Ectodermal cell (in vitro differentiated cells): ENCODE measurements at regions not wholly inside any gene's neighbourhood (a gene's known extent, or its start where the extent isn't known, plus 50 kb on each side); places are given as distances from the start of the nearest gene placed in this dataset.

Experiments
- H3K27ac ChIP-seq: 2 replicates; pipeline ENCODE4 v1.7.0; 2013; ENCODE audit warnings: mild to moderate bottlenecking, low read depth, low read length; ENCODE audit not compliant: insufficient read depth, poor library complexity, severe bottlenecking
- H3K27me3 ChIP-seq: 2 replicates; pipeline ENCODE4 v1.7.0; 2013; ENCODE audit warnings: mild to moderate bottlenecking, low read length; ENCODE audit not compliant: insufficient read depth, control insufficient read depth, poor library complexity, severe bottlenecking
- H3K36me3 ChIP-seq: one replicate; pipeline ENCODE4 v1.7.0; 2013; ENCODE audit warnings: low read length; ENCODE audit not compliant: control insufficient read depth, insufficient read depth
- H3K4me1 ChIP-seq: one replicate; pipeline ENCODE4 v1.7.0; 2013; ENCODE audit warnings: low read length; ENCODE audit not compliant: control insufficient read depth, insufficient read depth
- H3K4me3 ChIP-seq: 2 replicates; pipeline ENCODE4 v1.7.0; 2013; ENCODE audit warnings: low read depth, low read length, control low read depth; ENCODE audit not compliant: insufficient read depth
- H3K9me3 ChIP-seq: 2 replicates; pipeline ENCODE4 v1.7.0; 2013; ENCODE audit warnings: mild to moderate bottlenecking, low read length, moderate library complexity; ENCODE audit not compliant: control insufficient read depth
- WGBS, 2 experiments: methylation state at CpG; one replicate each; pipeline ENCODE4 v1.1.7; 2013; ENCODE audit warnings: missing lambda C conversion rate in 2 of 2; 5-methylcytosine and 5-hydroxymethylcytosine counted together

GRCh38 chr18:41561961-41562360 is 393.1 kb upstream of the PIK3C3 start:
- no peaks in the 10 kb centered on the region for H3K27me3 ChIP-seq
- no peaks in the 10 kb centered on the region for H3K4me1 ChIP-seq
- 94 to 97% methylated on average over 2 of the region's 2 CpGs for WGBS, 2 experiments
- no peak overlapping the region for H3K4me3 ChIP-seq
- no peak overlapping the region for H3K27ac ChIP-seq
- no peaks in the 10 kb centered on the region for H3K36me3 ChIP-seq
- H3K9me3 ChIP-seq: no peaks in the 10 kb centered on the region

GRCh38 chr18:41558715-41559114 is 396.3 kb upstream of the PIK3C3 start:
- H3K27me3 ChIP-seq: no peaks in the 10 kb centered on the region
- no peaks in the 10 kb centered on the region for H3K36me3 ChIP-seq
- no peaks in the 10 kb centered on the region for H3K4me1 ChIP-seq
- H3K9me3 ChIP-seq: no peaks in the 10 kb centered on the region
- no peak overlapping the region for H3K4me3 ChIP-seq
- no peak overlapping the region for H3K27ac ChIP-seq
- WGBS, 2 experiments: 71 to 86% methylated on average over 1 of the region's 1 CpG

GRCh38 chr18:41553716-41554115 is 401.3 kb upstream of the PIK3C3 start:
- Histone ChIP-seq H3K27ac (no peak overlapping the region), H3K27me3 (no peaks in the 10 kb centered on the region), H3K9me3 (no peaks in the 10 kb centered on the region), H3K4me3 (no peak overlapping the region), H3K4me1 (no peaks in the 10 kb centered on the region), H3K36me3 (no peaks in the 10 kb centered on the region)
- 90 to 94% methylated on average over 6 of the region's 6 CpGs for WGBS, 2 experiments

- no peaks in the 10 kb centered on the region for H3K36me3 ChIP-seq
- H3K4me3 ChIP-seq: no peak overlapping the region
- H3K27ac ChIP-seq: no peak overlapping the region
- H3K27me3 ChIP-seq: no peaks in the 10 kb centered on the region
- H3K4me1 ChIP-seq: no peaks in the 10 kb centered on the region
- WGBS, 2 experiments: 94 to 97% methylated on average over 7 to 9 of the region's 9 CpGs
- H3K9me3 ChIP-seq: no peaks in the 10 kb centered on the region
Observed at GRCh38 chr18:41548521-41549260, 406.3 kb upstream of the PIK3C3 start.

- H3K4me3 ChIP-seq: no peak overlapping the region
- no peaks in the 10 kb centered on the region for H3K4me1 ChIP-seq
- H3K36me3 ChIP-seq: no peaks in the 10 kb centered on the region
- H3K27me3 ChIP-seq: no peaks in the 10 kb centered on the region
- H3K27ac ChIP-seq: no peak overlapping the region
- H3K9me3 ChIP-seq: no peaks in the 10 kb centered on the region
- WGBS, 2 experiments: 100% methylated on average over 1 of the region's 2 CpGs; no CpG with 5 or more reads in 1 of the 2 experiments
Observed at GRCh38 chr18:41545091-41545888, 409.7 kb upstream of the PIK3C3 start.

GRCh38 chr18:41543815-41544214 is 411.2 kb upstream of the PIK3C3 start:
- Histone ChIP-seq H3K4me1 (no peaks in the 10 kb centered on the region), H3K27ac (no peak overlapping the region), H3K9me3 (no peaks in the 10 kb centered on the region), H3K36me3 (no peaks in the 10 kb centered on the region), H3K27me3 (no peaks in the 10 kb centered on the region), H3K4me3 (no peak overlapping the region)
- WGBS, 2 experiments: 89% methylated on average over 1 of the region's 1 CpG; no CpG with 5 or more reads in 1 of the 2 experiments

GRCh38 chr18:41540237-41540871 is 414.7 kb upstream of the PIK3C3 start:
- no peaks in the 10 kb centered on the region for H3K36me3 ChIP-seq
- H3K27ac ChIP-seq: no peak overlapping the region
- H3K27me3 ChIP-seq: no peaks in the 10 kb centered on the region
- no peaks in the 10 kb centered on the region for H3K9me3 ChIP-seq
- H3K4me1 ChIP-seq: no peaks in the 10 kb centered on the region
- no peak overlapping the region for H3K4me3 ChIP-seq
- WGBS, 2 experiments: 90 to 93% methylated on average over 3 of the region's 3 CpGs

GRCh38 chr18:41538751-41539150 is 416.3 kb upstream of the PIK3C3 start:
- H3K36me3 ChIP-seq: no peaks in the 10 kb centered on the region
- WGBS, 2 experiments: 93% methylated on average over 2 of the region's 2 CpGs
- no peaks in the 10 kb centered on the region for H3K27me3 ChIP-seq
- no peaks in the 10 kb centered on the region for H3K4me1 ChIP-seq
- H3K9me3 ChIP-seq: no peaks in the 10 kb centered on the region
- H3K4me3 ChIP-seq: no peak overlapping the region
- no peak overlapping the region for H3K27ac ChIP-seq

GRCh38 chr18:41537666-41538065 is 417.4 kb upstream of the PIK3C3 start:
- no peak overlapping the region for H3K4me3 ChIP-seq
- no peaks in the 10 kb centered on the region for H3K27me3 ChIP-seq
- 92 to 93% methylated on average over 3 of the region's 3 CpGs for WGBS, 2 experiments
- no peaks in the 10 kb centered on the region for H3K36me3 ChIP-seq
- no peak overlapping the region for H3K27ac ChIP-seq
- no peaks in the 10 kb centered on the region for H3K4me1 ChIP-seq
- H3K9me3 ChIP-seq: no peaks in the 10 kb centered on the region
